OCI-LY3 (cell line): ENCODE measurements at regions not wholly inside any gene's neighbourhood (a gene's known extent, or its start where the extent isn't known, plus 50 kb on each side); places are given as distances from the start of the nearest gene placed in this dataset.

Source experiments
- EZH2phosphoT487 ChIP-seq: fragments of 200-600 bp; shearing (Covaris generic); IDR thresholded peaks from 2 replicates; pipeline ENCODE4 v1.6.1; 2018; ENCODE audit warnings: antibody characterized with exemption, mixed run types, low read depth
- TF ChIP-seq, protein P1 (sequence below): fragments of 200-600, 300-600 bp; sonication (generic); IDR thresholded peaks from 2 replicates; pipeline ENCODE4 v1.5.1; 2014; ENCODE audit warnings: antibody characterized with exemption, low read length, low read depth

DNA sequence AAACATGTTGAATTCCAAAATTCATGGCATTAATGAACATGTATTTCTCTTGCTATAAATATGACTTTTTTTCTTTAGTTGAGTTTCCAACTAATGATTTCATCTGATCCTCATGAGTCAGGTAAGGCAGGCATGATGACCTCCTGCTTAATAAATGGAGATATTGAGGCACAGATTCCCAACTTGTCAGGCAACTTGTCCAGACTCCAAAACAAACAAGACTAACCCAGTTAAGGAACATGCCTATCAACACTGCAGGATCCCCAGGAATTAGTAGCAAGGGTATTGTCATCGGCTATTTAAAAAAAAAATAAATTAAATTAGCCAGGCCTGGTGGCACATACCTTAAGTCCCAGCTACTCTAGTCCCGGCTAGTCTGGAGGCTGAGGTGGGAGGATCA, 121.3 kb upstream of the SALL4 start:
- TF ChIP-seq, protein P1, sequence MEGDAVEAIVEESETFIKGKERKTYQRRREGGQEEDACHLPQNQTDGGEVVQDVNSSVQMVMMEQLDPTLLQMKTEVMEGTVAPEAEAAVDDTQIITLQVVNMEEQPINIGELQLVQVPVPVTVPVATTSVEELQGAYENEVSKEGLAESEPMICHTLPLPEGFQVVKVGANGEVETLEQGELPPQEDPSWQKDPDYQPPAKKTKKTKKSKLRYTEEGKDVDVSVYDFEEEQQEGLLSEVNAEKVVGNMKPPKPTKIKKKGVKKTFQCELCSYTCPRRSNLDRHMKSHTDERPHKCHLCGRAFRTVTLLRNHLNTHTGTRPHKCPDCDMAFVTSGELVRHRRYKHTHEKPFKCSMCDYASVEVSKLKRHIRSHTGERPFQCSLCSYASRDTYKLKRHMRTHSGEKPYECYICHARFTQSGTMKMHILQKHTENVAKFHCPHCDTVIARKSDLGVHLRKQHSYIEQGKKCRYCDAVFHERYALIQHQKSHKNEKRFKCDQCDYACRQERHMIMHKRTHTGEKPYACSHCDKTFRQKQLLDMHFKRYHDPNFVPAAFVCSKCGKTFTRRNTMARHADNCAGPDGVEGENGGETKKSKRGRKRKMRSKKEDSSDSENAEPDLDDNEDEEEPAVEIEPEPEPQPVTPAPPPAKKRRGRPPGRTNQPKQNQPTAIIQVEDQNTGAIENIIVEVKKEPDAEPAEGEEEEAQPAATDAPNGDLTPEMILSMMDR, result no peak
- TF ChIP-seq EZH2phosphoT487, result no peak
